ENCODE measurements at regions not wholly inside any gene's neighbourhood (a gene's known extent, or its start where the extent isn't known, plus 50 kb on each side); places are given as distances from the start of the nearest gene placed in this dataset.

GRCh38 chr17:70251706-70252105, 82.4 kb downstream of the KCNJ2 start:
- H3K4me2 ChIP-seq (ENCODE audit: low read length) = no peak overlapping the region
- H3K36me3 ChIP-seq (ENCODE audit: control insufficient read depth in 1 of 2, insufficient read depth in 2 of 2, low read length in 2 of 2) = no peaks in the 10 kb centered on the region
- H2BK5ac ChIP-seq (ENCODE audit: low read depth, low read length, poor library complexity) = no peak overlapping the region
- DNase-seq = peak in 1 of 2 donors; percentile 24
- no CpG with 5 or more reads among the region's 2 CpGs for WGBS (ENCODE audit: extremely low coverage, insufficient coverage, insufficient read length)
- no peak overlapping the region for H3K18ac ChIP-seq (ENCODE audit: low read length)
- no peaks in the 10 kb centered on the region for H3K27me3 ChIP-seq (ENCODE audit: insufficient read depth, low read length)
- no peaks in the 10 kb centered on the region for H3K79me1 ChIP-seq (ENCODE audit: low read length)
- no peak overlapping the region for H4K12ac ChIP-seq (ENCODE audit: low read depth, low read length)
- no peak overlapping the region for H2AK5ac ChIP-seq (ENCODE audit: low read length)
- H4K91ac ChIP-seq (ENCODE audit: low read depth, low read length) = no peak overlapping the region
- no peaks in the 10 kb centered on the region for H3K79me2 ChIP-seq (ENCODE audit: control insufficient read depth, insufficient read depth, low read length, poor library complexity)
- H3K4me1 ChIP-seq (ENCODE audit: control insufficient read depth in 1 of 2, insufficient read depth in 2 of 2, low read length in 2 of 2) = no peaks in the 10 kb centered on the region
- H3K23ac ChIP-seq (ENCODE audit: low read length) = no peak overlapping the region
- H3K4me3 ChIP-seq (ENCODE audit: low read depth, low read length) = no peak overlapping the region
- H3K9me3 ChIP-seq (ENCODE audit: insufficient read depth, low read depth, low read length) = no peaks in the 10 kb centered on the region
- H2BK120ac ChIP-seq (ENCODE audit: insufficient read depth, low read length, poor library complexity) = no peak overlapping the region
- no peak overlapping the region for H3K4ac ChIP-seq (ENCODE audit: low read depth, low read length)
- no peak overlapping the region for H2AFZ ChIP-seq (ENCODE audit: insufficient read depth, low read length, poor library complexity)
- no peak overlapping the region for H4K8ac ChIP-seq (ENCODE audit: low read depth, low read length)
- no peak overlapping the region for H3K27ac ChIP-seq (ENCODE audit: low read depth, low read length)
- H2BK12ac ChIP-seq (ENCODE audit: low read length) = no peak overlapping the region
- no peak overlapping the region for H3K9ac ChIP-seq (ENCODE audit: low read length)
- no peak overlapping the region for H3K14ac ChIP-seq (ENCODE audit: low read length)

- Histone ChIP-seq H3K79me1 (ENCODE audit: low read length) (no peaks in the 10 kb centered on the region), H3K14ac (ENCODE audit: low read length) (no peak overlapping the region), H3K23ac (ENCODE audit: low read length) (no peak overlapping the region), H3K27me3 (ENCODE audit: insufficient read depth, low read length) (no peaks in the 10 kb centered on the region), H3K9me3 (ENCODE audit: insufficient read depth, low read depth, low read length) (no peaks in the 10 kb centered on the region), H3K27ac (ENCODE audit: low read depth, low read length) (no peak overlapping the region), H3K4me1 (ENCODE audit: control insufficient read depth in 1 of 2, insufficient read depth in 2 of 2, low read length in 2 of 2) (no peaks in the 10 kb centered on the region), H2BK5ac (ENCODE audit: low read depth, low read length, poor library complexity) (no peak overlapping the region), H3K4me2 (ENCODE audit: low read length) (no peak overlapping the region), H4K8ac (ENCODE audit: low read depth, low read length) (no peak overlapping the region), H3K79me2 (ENCODE audit: control insufficient read depth, insufficient read depth, low read length, poor library complexity) (no peaks in the 10 kb centered on the region), H3K18ac (ENCODE audit: low read length) (no peak overlapping the region), H2AFZ (ENCODE audit: insufficient read depth, low read length, poor library complexity) (no peak overlapping the region), H3K4ac (ENCODE audit: low read depth, low read length) (no peak overlapping the region), H2BK12ac (ENCODE audit: low read length) (no peak overlapping the region), H3K9ac (ENCODE audit: low read length) (no peak overlapping the region), H2BK120ac (ENCODE audit: insufficient read depth, low read length, poor library complexity) (no peak overlapping the region), H3K36me3 (ENCODE audit: control insufficient read depth in 1 of 2, insufficient read depth in 2 of 2, low read length in 2 of 2) (no peaks in the 10 kb centered on the region), H4K12ac (ENCODE audit: low read depth, low read length) (no peak overlapping the region), H2AK5ac (ENCODE audit: low read length) (no peak overlapping the region), H3K4me3 (ENCODE audit: low read depth, low read length) (no peak overlapping the region), H4K91ac (ENCODE audit: low read depth, low read length) (no peak overlapping the region)
- no CpG with 5 or more reads among the region's 2 CpGs for WGBS (ENCODE audit: extremely low coverage, insufficient coverage, insufficient read length)
- no peak for DNase-seq
These were observed 85.6 kb downstream of the KCNJ2 start for GRCh38 chr17:70254735-70255460.

GRCh38 chr17:70256751-70257150, 87.4 kb downstream of the KCNJ2 start:
- Histone ChIP-seq H3K23ac (ENCODE audit: low read length) (no peak overlapping the region), H3K4me1 (ENCODE audit: control insufficient read depth in 1 of 2, insufficient read depth in 2 of 2, low read length in 2 of 2) (no peaks in the 10 kb centered on the region), H4K12ac (ENCODE audit: low read depth, low read length) (no peak overlapping the region), H3K9ac (ENCODE audit: low read length) (no peak overlapping the region), H4K91ac (ENCODE audit: low read depth, low read length) (no peak overlapping the region), H2BK120ac (ENCODE audit: insufficient read depth, low read length, poor library complexity) (no peak overlapping the region), H4K8ac (ENCODE audit: low read depth, low read length) (no peak overlapping the region), H3K36me3 (ENCODE audit: control insufficient read depth in 1 of 2, insufficient read depth in 2 of 2, low read length in 2 of 2) (no peaks in the 10 kb centered on the region), H3K79me2 (ENCODE audit: control insufficient read depth, insufficient read depth, low read length, poor library complexity) (no peaks in the 10 kb centered on the region), H2AK5ac (ENCODE audit: low read length) (no peak overlapping the region), H3K4me3 (ENCODE audit: low read depth, low read length) (no peak overlapping the region), H3K18ac (ENCODE audit: low read length) (no peak overlapping the region), H3K4me2 (ENCODE audit: low read length) (no peak overlapping the region), H3K4ac (ENCODE audit: low read depth, low read length) (no peak overlapping the region), H2BK5ac (ENCODE audit: low read depth, low read length, poor library complexity) (no peak overlapping the region), H2BK12ac (ENCODE audit: low read length) (no peak overlapping the region), H3K14ac (ENCODE audit: low read length) (no peak overlapping the region), H2AFZ (ENCODE audit: insufficient read depth, low read length, poor library complexity) (no peak overlapping the region), H3K79me1 (ENCODE audit: low read length) (no peaks in the 10 kb centered on the region), H3K27me3 (ENCODE audit: insufficient read depth, low read length) (no peaks in the 10 kb centered on the region), H3K9me3 (ENCODE audit: insufficient read depth, low read depth, low read length) (no peaks in the 10 kb centered on the region), H3K27ac (ENCODE audit: low read depth, low read length) (no peak overlapping the region)
- no CpG with 5 or more reads among the region's 2 CpGs for whole genome bisulfite sequencing (ENCODE audit: extremely low coverage, insufficient coverage, insufficient read length)
- DNase-seq = peak in 1 of 2 donors; percentile 12

GRCh38 chr17:70258465-70258864, 89.1 kb downstream of the KCNJ2 start:
- Histone ChIP-seq H3K79me2 (ENCODE audit: control insufficient read depth, insufficient read depth, low read length, poor library complexity) (no peaks in the 10 kb centered on the region), H3K23ac (ENCODE audit: low read length) (no peak overlapping the region), H3K4me3 (ENCODE audit: low read depth, low read length) (no peak overlapping the region), H3K14ac (ENCODE audit: low read length) (no peak overlapping the region), H2AFZ (ENCODE audit: insufficient read depth, low read length, poor library complexity) (no peak overlapping the region), H2BK120ac (ENCODE audit: insufficient read depth, low read length, poor library complexity) (no peak overlapping the region), H3K9me3 (ENCODE audit: insufficient read depth, low read depth, low read length) (no peaks in the 10 kb centered on the region), H4K91ac (ENCODE audit: low read depth, low read length) (no peak overlapping the region), H3K36me3 (ENCODE audit: control insufficient read depth in 1 of 2, insufficient read depth in 2 of 2, low read length in 2 of 2) (no peaks in the 10 kb centered on the region), H3K27ac (ENCODE audit: low read depth, low read length) (no peak overlapping the region), H2BK12ac (ENCODE audit: low read length) (no peak overlapping the region), H2BK5ac (ENCODE audit: low read depth, low read length, poor library complexity) (no peak overlapping the region), H2AK5ac (ENCODE audit: low read length) (no peak overlapping the region), H3K79me1 (ENCODE audit: low read length) (no peaks in the 10 kb centered on the region), H3K27me3 (ENCODE audit: insufficient read depth, low read length) (no peaks in the 10 kb centered on the region), H3K4me1 (ENCODE audit: control insufficient read depth in 1 of 2, insufficient read depth in 2 of 2, low read length in 2 of 2) (no peaks in the 10 kb centered on the region), H3K4ac (ENCODE audit: low read depth, low read length) (no peak overlapping the region), H3K18ac (ENCODE audit: low read length) (no peak overlapping the region), H4K8ac (ENCODE audit: low read depth, low read length) (no peak overlapping the region), H4K12ac (ENCODE audit: low read depth, low read length) (no peak overlapping the region), H3K9ac (ENCODE audit: low read length) (no peak overlapping the region), H3K4me2 (ENCODE audit: low read length) (no peak overlapping the region)
- DNase-seq = no peak
